GM19043 (cell line): ENCODE measurements at regions not wholly inside any gene's neighbourhood (a gene's known extent, or its start where the extent isn't known, plus 50 kb on each side); places are given as distances from the start of the nearest gene placed in this dataset.
"Not testable (repeated sequence)": the region's sequence is repeated elsewhere in the genome, so short reads cannot be mapped to it uniquely, and the experiment has no call there.

Source experiments
- ATAC-seq: cut with Tn5 transposase; IDR thresholded peaks from one replicate; pipeline ENCODE4 v1.9.1; 2021; ENCODE audit warnings: low read depth; ENCODE audit not compliant: unreplicated experiment

DNA sequence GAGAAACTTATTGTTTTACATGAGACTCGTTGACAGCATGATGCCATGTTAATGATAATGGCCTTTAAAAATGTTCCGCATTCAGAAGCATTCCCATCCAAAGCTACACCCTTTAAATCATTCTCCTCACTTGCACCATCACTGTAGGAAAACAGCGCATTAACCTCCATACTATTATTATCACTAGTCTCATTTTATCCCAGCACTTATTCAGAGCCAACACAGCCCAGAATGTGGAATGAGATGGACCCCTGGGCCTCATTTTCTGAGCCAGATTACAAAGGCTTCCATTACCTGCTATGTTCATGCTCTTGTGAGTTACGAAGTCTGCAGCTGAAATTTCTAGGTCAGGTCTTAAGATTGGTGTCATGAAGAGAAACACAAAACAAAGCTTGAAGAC lies 159.4 kb downstream of the HS3ST3A1 start:
- ATAC-seq = no peak

DNA sequence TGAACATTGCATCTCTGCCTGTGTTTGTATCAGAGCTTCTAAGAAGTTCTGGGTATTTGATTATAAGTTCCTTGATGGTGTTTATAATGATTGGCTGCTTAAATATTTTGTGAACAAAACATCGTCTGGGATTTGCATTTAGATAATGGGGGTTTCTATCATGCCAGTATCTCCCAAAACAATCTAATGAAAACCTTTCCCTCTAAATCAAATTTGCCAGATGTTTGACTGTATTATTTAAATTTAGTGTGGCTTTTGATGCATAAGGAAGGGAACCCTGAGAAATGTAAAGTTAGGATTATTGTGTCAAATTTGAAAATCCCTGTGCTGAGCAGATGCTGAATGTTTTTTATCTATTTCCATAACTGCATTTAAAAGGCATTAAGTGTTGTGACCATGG lies 159.9 kb downstream of the HS3ST3A1 start:
- no peak for ATAC-seq

DNA sequence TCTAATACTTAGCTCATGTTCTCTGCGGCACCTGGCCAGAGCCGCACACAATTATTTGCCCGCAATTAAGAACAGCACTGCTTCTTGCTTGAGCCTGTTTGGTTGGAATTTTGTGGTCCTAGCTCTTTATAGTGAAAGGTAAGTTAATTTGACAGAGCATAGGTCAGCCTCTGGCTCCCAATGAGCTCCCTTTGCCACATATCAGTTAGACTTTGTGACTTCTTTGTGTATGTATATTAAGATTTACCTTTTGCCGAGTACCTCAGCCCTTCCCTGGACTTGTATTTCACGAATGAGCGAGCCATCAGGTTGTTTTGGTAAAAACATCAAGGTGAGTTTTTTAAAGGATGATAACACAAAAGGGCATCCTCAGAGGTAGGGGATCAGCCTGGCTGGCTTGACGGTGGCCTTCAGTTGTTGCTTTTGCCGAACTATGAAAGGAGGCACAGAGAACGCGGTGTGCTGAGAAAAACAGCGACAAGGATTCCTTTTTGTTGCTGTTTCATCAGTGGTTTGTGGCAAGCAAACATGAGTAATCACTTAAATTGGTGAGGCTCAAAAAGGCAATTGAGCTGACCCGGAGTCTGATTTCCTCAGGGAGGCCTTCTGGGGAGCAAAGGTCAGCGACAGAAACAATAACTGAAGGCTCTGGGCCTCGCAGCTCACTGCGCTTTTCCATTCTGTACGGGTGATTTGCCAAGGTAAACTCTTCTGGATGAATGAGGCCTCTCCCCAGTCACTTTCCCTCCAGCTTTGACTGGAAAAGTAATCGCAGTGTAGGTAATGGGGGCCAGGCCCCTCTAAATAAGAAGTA lies 163.6 kb downstream of the HS3ST3A1 start:
- no peak for ATAC-seq

DNA sequence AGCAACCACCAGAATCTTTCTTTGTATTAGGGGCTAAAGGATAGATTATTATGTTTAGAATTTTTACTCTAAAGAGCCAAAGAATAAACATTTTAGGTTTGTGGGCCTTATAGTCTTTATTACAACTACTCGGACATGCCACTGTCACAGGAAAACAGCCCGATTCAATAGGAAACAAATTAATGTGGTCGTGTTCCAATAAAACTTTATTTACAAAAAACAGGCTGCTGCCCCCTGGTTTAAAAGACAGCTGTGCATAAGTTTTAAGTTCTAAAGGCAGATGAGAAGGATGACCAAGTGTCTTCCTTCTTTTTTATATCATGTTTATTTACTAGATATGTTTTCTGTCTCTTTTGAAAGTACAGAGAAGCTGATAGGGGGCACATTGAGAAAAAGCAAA lies 166.5 kb downstream of the HS3ST3A1 start:
- ATAC-seq = no peak

DNA sequence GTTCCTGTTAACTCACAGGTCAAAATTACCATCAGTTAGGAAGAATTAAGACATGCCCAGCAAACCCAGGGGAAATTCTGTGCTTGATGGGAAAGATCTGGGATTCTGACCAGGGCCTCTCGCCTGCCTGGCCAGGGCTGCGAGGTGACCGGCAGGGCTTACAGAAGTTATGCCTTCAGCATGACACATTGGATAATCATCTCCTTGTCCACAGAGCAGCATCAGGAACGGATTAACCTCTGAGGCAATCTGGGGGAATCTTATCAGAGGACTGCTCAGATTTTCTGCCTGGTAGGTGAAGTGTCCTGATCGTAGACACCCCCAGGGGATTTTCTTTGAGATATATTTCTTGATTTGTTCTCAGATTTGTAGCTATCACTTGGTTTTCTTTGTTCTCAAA lies 172.5 kb downstream of the HS3ST3A1 start:
- ATAC-seq = no peak

DNA sequence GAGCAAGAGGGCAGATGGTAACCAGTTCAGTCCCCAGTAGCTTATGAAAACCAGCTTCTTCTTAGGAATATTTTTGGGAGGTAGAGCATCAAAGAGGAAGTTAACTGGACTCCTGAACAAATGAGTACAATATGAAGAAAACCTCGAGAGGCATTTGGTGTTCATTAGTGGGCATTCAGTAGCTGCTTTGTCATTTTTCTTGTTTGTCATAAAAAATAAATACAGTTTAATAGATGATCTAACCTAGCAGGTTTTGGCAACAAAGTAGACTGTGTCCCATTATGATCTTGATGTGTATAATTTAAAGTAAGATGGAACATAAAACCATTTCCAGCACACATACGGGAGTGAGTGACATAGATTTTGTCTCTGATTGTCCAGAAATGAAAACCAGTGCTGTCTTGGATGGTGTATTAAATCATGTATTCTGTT lies 173.1 kb downstream of the HS3ST3A1 start:
- ATAC-seq = no peak

DNA sequence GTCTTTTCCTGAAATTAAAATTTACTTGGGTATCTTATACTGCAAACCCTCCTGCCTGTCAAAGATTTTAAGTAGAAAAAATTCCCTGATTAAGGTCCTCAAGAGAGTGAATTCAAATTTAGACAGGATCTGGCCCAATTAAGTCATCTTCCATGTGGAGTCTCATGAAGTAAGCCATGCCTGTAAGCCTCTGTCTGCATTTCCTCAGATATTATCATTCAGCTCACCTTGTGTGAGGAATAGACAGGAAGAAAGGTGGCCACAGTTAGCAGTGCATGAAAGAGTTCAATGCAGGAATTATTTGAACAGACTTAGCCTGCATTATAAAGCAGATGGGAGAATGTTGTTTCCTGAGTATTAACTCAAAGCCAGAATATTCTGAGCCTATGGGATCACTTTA lies 174.7 kb downstream of the HS3ST3A1 start:
- ATAC-seq = no peak

DNA sequence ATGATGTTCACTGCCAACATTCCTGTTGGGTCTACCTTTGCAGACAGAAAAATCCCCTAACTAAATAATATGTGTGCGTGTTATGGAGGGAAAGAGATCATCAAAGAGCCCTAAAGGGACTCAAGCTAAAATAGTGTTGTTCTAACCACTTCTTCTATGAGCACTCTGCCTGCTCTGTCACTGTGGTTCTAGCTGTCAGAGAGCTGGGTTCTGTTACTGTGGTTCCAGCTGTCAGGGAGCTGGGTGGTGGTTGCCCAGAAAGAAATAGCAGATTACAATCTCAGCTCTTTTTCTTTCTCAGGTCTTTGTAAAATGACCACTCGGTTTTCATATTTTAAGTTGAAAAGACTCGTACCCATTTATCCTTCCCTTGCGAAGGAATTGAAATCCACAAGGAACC lies 176.3 kb downstream of the HS3ST3A1 start:
- ATAC-seq = no peak

DNA sequence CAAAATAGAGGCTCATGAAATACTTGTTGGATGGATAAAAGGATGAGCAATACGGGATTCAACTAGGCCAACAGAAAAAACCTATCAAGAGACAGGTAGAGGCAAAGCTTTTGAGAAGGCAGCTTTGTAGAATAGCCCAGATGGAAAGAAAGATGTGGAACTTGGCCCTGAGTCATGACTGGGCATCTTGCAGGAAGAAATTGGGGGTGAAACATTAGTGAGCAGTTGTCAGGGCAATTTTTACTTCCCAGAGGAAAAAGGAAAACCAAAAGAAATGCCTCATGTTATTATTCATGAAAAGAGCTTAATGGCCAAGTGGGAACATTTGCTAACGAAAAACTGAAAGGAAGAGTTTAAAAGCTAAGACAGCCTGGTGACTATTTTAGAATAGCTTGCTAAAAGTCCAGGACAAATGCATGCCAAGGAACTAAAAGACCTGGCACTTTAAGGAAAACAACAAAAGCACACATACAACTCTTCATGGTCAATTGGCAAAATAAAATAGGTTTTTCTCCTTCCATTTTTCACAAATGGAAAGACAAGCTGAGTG lies 180.1 kb downstream of the HS3ST3A1 start:
- no peak for ATAC-seq

DNA sequence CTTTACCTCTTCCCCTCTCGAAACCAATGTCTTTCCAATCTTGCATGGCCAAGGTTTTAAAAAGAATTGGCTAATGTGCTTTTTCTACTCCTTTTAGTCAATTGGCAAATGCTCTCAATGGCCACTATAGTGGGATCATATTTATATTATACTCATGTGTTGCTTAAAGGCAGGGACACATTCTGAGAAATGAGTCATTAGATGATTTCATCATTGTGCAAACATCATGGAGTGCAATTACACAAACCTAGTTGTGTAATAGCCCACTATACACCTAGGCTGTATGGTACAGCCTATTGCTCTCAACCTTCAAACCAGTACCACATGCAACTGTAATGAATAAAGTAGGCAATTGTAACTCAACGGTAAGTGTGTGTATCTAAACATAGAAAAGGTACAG lies 180.9 kb downstream of the HS3ST3A1 start:
- ATAC-seq = no peak

DNA sequence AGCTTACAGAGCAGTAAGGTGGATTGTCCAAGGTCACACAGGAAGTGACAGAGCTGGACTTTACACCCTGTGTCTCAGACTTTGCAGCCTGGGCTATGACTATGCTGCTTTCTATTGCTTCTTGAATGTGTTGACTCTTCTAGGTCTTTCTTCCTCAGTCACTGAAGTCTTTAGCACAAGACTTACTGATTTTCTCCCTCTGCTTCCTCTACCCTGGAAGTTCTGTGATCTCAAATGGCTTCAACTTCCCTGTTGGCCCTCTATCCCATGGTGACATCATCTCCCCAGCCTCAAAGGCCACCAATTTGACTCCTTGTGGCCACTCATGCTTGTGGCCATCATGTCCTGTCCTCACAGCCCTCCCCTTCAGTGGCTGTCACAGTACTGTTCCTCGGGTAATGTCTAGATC lies 181.3 kb downstream of the HS3ST3A1 start:
- ATAC-seq = no peak

DNA sequence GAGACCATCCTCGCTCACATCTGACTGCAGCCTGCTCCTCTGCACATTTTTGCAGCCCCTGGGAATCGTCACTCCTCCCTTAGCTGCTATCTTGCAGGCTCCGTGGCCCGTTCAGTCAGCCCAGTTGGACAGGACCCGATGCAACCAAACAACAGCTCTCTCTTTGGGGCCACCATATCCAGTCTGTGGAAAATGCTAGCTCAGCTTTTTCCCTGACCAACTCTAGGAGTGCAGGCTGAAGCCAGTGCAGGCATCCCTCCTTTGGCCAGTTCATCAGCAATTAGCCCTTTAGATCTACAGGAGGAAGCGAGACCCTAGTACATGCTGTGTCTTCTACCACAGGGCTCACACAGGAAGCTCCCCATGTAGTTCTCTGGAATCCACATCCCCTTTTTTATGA lies 182.1 kb downstream of the HS3ST3A1 start:
- ATAC-seq = no peak

DNA sequence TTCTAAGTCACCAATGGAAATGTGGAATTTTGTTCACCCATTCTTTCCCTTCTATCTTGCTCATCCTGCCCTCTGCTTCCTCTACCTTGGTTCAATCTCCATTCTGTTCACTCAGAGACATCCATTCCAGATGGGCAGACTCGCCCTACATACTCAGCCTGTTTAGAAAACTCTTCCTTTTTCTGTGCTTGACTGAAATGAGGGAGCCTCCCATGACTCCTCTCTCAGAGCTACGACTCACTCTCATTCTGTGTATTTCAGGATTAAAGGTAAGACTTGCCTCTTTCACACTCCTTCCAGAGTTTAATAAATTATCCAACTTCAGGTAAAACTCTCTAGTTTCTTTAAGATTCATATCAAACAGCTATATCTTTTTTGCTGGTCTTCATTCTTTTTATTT lies 182.8 kb downstream of the HS3ST3A1 start:
- ATAC-seq = no peak

DNA sequence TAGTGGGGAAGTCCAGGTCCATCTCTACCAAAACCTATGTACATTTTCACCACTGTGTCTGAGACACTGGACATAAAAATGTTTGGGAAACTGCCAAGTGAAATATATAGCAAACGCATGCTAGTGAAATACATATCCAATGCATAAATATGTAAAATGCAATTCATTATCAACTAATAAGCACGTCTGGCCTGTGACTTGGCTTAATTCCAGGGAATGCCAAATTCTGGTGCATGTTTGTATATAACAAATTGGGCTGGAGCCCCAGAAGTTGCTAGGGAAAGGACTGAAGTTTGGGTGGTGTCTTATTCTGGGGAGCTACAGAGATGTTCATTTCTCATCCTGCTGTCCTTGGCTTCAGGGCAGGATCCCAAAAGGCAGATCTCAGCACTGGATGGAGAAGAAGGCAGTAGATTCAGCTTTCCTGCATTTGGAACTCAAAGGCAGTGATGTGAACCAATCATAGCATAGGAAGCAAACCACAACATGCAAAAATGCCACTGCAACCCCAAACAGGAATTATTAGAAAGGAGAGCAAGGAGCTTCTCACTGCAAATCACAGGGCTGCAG lies 184.3 kb downstream of the HS3ST3A1 start:
- ATAC-seq = no peak

DNA sequence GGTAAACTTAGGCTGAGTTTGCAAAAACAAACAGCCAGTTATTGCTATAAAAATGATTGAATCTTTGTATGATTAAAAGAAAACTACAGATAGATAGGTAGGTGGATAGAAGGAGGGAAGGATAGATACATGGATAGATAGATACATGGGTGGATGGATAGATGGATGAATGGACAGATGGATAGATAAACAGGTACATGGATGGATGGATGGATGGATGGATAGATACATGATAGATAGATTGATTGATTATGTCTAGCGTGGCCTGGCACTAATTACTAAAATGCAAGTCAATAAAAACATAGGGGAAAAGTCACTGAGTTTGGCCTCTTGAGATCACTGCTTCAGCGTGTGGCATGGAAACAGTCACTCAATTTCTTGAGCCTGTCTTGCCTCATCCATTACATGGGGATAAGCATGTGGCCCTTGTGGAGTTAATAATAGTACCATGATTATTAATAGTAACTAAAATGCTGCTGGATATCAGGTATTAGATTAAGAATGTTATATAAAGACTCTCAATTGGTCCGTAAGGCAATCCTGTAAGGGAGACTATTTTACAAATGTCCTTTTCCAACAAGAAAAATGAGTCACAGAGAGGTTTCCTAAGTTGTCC lies 184.9 kb downstream of the HS3ST3A1 start:
- ATAC-seq = no peak

DNA sequence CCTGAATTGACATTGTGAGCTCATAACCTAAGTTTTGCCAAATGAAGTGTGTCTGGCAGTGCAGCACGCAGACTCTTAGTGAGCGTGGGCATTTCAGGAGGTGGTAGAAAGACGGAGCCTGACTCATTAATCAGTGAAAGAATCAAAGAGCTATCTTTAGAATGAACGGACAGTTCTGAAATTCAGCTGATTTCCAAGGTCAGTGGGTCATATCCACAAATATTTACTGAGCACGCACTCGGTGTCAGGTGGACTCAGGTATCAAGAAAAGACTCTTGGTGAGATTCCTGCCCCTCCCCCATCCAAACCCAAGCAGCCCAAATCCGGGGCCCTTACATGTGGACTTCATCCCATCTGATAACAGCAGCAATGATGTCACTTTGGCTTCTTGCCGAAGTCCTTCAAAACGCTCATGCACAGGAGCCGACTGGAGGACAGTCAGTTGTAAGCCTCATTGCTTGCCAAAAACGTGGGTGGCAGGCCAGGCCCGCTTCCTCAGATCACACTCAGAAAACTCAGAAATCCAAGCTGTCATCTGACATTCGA lies 185.8 kb downstream of the HS3ST3A1 start:
- no peak for ATAC-seq

DNA sequence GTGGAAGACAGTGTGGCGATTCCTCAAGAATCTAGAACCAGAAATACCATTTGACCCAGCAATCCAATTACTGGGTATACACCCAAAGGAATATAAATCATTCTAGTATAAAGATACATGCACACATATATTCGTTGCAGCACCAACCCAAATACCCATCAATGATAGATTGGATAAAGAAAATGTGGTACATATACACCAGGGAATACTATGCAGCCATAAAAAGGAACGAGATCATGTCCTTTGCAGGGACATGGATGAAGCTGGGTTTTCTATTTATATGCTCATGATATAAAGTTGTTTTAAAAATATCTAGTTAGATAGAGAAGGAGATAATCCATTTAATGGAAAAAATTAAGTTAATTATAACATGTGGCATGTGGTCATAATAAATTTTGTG lies 186.5 kb downstream of the HS3ST3A1 start:
- ATAC-seq = not testable (repeated sequence)

DNA sequence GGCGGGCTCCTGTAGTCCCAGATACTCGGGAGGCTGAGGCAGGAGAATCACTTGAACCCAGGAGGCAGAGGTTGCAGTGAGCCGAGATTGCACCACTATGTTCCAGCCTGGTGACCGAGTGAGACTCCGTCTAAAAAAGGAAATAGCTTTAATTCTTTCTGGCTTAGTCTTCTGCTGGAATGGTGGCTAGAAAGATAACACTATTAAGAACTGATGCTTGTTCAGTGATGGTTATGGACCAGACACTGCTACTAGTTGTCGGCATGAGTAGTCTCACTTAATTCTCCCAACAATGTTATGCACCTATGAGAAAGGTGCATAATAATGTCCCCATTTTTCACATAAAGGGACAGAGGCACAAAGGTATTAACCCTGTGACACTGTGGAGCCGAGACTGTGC lies 188.7 kb downstream of the HS3ST3A1 start:
- no peak for ATAC-seq

DNA sequence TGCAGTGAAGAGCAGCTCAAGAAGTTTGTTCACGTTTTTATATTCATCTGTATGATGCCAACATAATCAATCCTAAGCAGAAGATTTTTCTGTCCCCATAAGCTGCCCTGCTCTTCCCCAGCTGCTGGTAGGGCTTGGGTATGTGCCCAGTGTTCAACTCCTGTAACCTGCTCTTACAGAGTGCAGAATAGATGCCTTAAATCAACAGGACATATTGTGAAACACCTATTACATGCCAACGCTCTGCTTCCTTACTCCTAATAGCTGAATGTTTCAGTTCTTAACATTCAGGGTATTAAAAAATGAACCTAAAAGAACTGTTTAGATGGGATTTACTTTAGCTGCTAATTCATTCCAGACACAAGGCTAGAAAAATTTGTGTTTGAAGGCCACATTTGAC lies 190.9 kb downstream of the HS3ST3A1 start:
- no peak for ATAC-seq

DNA sequence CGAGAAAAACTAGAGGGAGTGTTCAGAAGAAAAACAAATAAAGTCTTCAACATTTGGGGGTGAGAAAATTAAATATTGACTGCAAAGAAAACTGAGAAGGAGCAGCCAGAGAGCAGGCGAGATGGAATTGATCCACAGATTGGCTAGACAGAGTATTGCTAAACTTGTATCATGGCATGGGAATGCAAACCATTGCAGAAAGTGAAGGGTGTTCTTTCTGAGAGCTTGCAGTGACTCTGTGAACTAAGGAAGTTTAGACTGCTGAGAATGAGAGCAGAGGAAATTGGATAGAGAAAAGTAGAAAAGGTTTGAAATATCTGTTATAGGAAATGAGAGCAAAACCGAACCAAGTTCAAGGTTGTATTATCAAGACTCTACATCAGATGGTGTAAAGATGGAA lies 191.5 kb downstream of the HS3ST3A1 start:
- no peak for ATAC-seq

DNA sequence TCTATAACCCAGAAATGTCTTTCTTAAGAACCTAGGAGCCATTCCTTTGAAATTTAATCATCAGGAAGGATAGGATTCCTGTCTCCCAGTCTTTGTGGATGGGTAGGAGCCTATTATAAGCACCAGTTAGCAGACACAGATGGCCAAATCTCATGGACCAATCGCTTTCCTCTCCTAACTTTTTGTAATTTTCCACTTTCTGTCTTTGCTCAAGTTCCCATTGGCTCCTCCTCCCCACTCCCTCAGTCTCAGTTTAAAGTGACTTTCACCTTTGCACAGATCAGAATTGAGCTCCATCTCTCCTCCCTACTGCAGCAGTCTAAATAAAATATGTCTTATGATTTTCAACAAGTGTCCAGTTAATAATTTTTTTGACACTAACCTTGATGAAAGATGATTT lies 192.3 kb downstream of the HS3ST3A1 start:
- ATAC-seq = no peak
